DND-41 (cell line): ENCODE measurements at regions not wholly inside any gene's neighbourhood (a gene's known extent, or its start where the extent isn't known, plus 50 kb on each side); places are given as distances from the start of the nearest gene placed in this dataset.

Experiments used
- ATAC-seq: fragments of 200-7000 bp; cut with Tn5 transposase; 3 replicates; pipeline ENCODE4 v1.9.1; 2021; ENCODE audit warnings: low read depth; ENCODE audit not compliant: insufficient read depth
- DNase-seq: peaks from one replicate; pipeline ENCODE4 v3.0.0-alpha.2; 2020
- H2AFZ ChIP-seq: 2 replicates; pipeline ENCODE4 v1.6.0; 2012; ENCODE audit warnings: low read depth, low read length
- H3K27ac ChIP-seq: 2 replicates; pipeline ENCODE4 v1.5.1; 2012; ENCODE audit warnings: low read length, inconsistent platforms
- H3K27me3 ChIP-seq: fragments of 200-600 bp; sonication (generic); 2 replicates; pipeline ENCODE4 v1.6.0; 2012; ENCODE audit warnings: low read length, mild to moderate bottlenecking, inconsistent platforms; ENCODE audit not compliant: insufficient read depth, poor library complexity
- H3K36me3 ChIP-seq: 2 replicates; pipeline ENCODE4 v1.5.1; 2012; ENCODE audit warnings: low read length, inconsistent platforms; ENCODE audit not compliant: insufficient read depth
- H3K4me1 ChIP-seq: 2 replicates; pipeline ENCODE4 v1.5.1; 2012; ENCODE audit warnings: mild to moderate bottlenecking, low read length; ENCODE audit not compliant: insufficient read depth
- H3K4me2 ChIP-seq: 2 replicates; pipeline ENCODE4 v1.6.0; 2012; ENCODE audit warnings: mild to moderate bottlenecking, moderate library complexity, low read length, inconsistent platforms; ENCODE audit not compliant: insufficient read depth
- H3K4me3 ChIP-seq, 2 experiments: fragments of 200-600 bp in 1 of 2; shearing (Covaris generic) in 1 of 2; 2 replicates each; pipeline ENCODE4 v1.5.1; 2012 to 2016; ENCODE audit warnings: inconsistent platforms in 2 of 2, low read length in 2 of 2, mild to moderate bottlenecking in 2 of 2, low read depth in 1 of 2, moderate library complexity in 1 of 2
- H3K79me2 ChIP-seq: 2 replicates; pipeline ENCODE4 v1.6.0; 2012; ENCODE audit warnings: low read length, inconsistent platforms; ENCODE audit not compliant: insufficient read depth
- H3K9ac ChIP-seq: 2 replicates; pipeline ENCODE4 v1.6.0; 2012; ENCODE audit warnings: low read depth, mild to moderate bottlenecking, inconsistent platforms, low read length, moderate library complexity
- H3K9me3 ChIP-seq: 2 replicates; pipeline ENCODE4 v1.5.1; 2012; ENCODE audit warnings: low read length, moderate library complexity, mild to moderate bottlenecking, inconsistent platforms; ENCODE audit not compliant: insufficient read depth, severe bottlenecking
- H4K20me1 ChIP-seq: 2 replicates; pipeline ENCODE4 v1.6.0; 2012; ENCODE audit warnings: low read length; ENCODE audit not compliant: insufficient read depth
- EZH2 ChIP-seq: IDR thresholded peaks from 3 replicates; pipeline ENCODE4 v1.6.1; 2012; ENCODE audit warnings: borderline replicate concordance, low read depth, mild to moderate bottlenecking, moderate library complexity, low read length, inconsistent platforms; ENCODE audit not compliant: severe bottlenecking
- TF ChIP-seq, protein P1 (sequence below): IDR thresholded peaks from 2 replicates; pipeline ENCODE4 v1.5.1; 2012; ENCODE audit warnings: borderline replicate concordance, low read length, moderate library complexity, mild to moderate bottlenecking; ENCODE audit not compliant: poor library complexity, severe bottlenecking; ENCODE audit errors: extremely low read depth

- Histone ChIP-seq H3K4me3 (no peak overlapping the region), H3K27ac (peak overlapping the region; percentile 69), H3K9me3 (no peaks in the 10 kb centered on the region), H3K36me3 (no peaks in the 10 kb centered on the region), H3K9ac (no peak overlapping the region), H3K4me2 (0 out of 2 replicates have a peak overlapping the region, but pooled peaks have one; percentile 16), H2AFZ (peak overlapping the region; percentile 68), H3K27me3 (no peaks in the 10 kb centered on the region), H3K4me1 (peaks cover 17% of the 10 kb centered on the region), H3K79me2 (no peaks in the 10 kb centered on the region), H4K20me1 (no peaks in the 10 kb centered on the region)
- peak; percentile 93 for ATAC-seq
- DNase-seq = peak; percentile 42
- TF ChIP-seq EZH2 = no peak
- TF ChIP-seq, protein P1, sequence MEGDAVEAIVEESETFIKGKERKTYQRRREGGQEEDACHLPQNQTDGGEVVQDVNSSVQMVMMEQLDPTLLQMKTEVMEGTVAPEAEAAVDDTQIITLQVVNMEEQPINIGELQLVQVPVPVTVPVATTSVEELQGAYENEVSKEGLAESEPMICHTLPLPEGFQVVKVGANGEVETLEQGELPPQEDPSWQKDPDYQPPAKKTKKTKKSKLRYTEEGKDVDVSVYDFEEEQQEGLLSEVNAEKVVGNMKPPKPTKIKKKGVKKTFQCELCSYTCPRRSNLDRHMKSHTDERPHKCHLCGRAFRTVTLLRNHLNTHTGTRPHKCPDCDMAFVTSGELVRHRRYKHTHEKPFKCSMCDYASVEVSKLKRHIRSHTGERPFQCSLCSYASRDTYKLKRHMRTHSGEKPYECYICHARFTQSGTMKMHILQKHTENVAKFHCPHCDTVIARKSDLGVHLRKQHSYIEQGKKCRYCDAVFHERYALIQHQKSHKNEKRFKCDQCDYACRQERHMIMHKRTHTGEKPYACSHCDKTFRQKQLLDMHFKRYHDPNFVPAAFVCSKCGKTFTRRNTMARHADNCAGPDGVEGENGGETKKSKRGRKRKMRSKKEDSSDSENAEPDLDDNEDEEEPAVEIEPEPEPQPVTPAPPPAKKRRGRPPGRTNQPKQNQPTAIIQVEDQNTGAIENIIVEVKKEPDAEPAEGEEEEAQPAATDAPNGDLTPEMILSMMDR = no peak
These were observed 534.5 kb upstream of the KCNMB2 start for GRCh38 chr3:178001670-178002101.

GRCh38 chr3:178002113-178002512 is 534.1 kb upstream of the KCNMB2 start:
- H2AFZ ChIP-seq = peak overlapping the region; percentile 68
- no peak for DNase-seq
- peaks cover 17% of the 10 kb centered on the region for H3K4me1 ChIP-seq
- H3K79me2 ChIP-seq = no peaks in the 10 kb centered on the region
- no peak for TF ChIP-seq EZH2
- TF ChIP-seq, protein P1 = no peak
- no peaks in the 10 kb centered on the region for H3K27me3 ChIP-seq
- no peak for ATAC-seq
- H3K9me3 ChIP-seq = no peaks in the 10 kb centered on the region
- H3K27ac ChIP-seq = peak overlapping the region; percentile 23; the same call in 1 of the 2 replicates
- no peak overlapping the region for H3K4me2 ChIP-seq
- H3K4me3 ChIP-seq = no peak overlapping the region
- no peaks in the 10 kb centered on the region for H4K20me1 ChIP-seq
- no peaks in the 10 kb centered on the region for H3K36me3 ChIP-seq
- no peak overlapping the region for H3K9ac ChIP-seq

GRCh38 chr3:178003756-178004155 is 532.5 kb upstream of the KCNMB2 start:
- no peaks in the 10 kb centered on the region for H3K36me3 ChIP-seq
- DNase-seq (no peak), ATAC-seq (no peak)
- no peak overlapping the region for H3K9ac ChIP-seq
- no peak overlapping the region for H3K27ac ChIP-seq
- H2AFZ ChIP-seq = 0 out of 2 replicates have a peak overlapping the region, but pooled peaks have one; percentile 2
- no peak for TF ChIP-seq EZH2
- peaks cover 17% of the 10 kb centered on the region for H3K4me1 ChIP-seq
- H3K79me2 ChIP-seq = no peaks in the 10 kb centered on the region
- no peak overlapping the region for H3K4me2 ChIP-seq
- no peaks in the 10 kb centered on the region for H3K27me3 ChIP-seq
- H3K9me3 ChIP-seq = no peaks in the 10 kb centered on the region
- H3K4me3 ChIP-seq = no peak overlapping the region
- H4K20me1 ChIP-seq = no peaks in the 10 kb centered on the region

DNA sequence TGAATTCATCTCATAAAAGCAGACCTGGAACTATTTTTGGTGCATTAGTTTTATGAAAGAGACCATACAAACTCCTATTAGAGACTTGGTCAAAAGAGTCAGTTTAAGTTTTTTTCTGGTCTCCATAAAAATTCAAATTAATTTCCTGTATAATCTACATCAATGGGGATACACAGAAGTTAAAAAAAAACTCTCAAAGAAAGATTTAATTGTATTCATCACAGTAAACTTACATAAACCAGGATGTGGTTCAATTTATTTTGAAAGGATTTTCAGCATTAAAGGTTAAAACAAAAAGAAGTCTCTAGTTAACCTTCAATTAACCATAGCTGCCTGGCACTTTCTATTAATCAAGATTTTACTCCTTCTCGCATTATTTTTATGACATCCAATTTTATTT is 530.3 kb upstream of the KCNMB2 start:
- no peaks in the 10 kb centered on the region for H3K79me2 ChIP-seq
- H3K36me3 ChIP-seq = no peaks in the 10 kb centered on the region
- no peak overlapping the region for H3K4me2 ChIP-seq
- TF ChIP-seq, protein P1 = no peak
- no peak for TF ChIP-seq EZH2
- no peak overlapping the region for H3K4me3 ChIP-seq
- ATAC-seq (no peak), DNase-seq (no peak)
- H3K27me3 ChIP-seq = no peaks in the 10 kb centered on the region
- H3K4me1 ChIP-seq = peaks cover 17% of the 10 kb centered on the region
- H2AFZ ChIP-seq = no peak overlapping the region
- no peaks in the 10 kb centered on the region for H4K20me1 ChIP-seq
- no peaks in the 10 kb centered on the region for H3K9me3 ChIP-seq
- H3K27ac ChIP-seq = no peak overlapping the region
- H3K9ac ChIP-seq = no peak overlapping the region
